Urinary bladder (tissue), 3 donors: ENCODE measurements at regions not wholly inside any gene's neighbourhood (a gene's known extent, or its start where the extent isn't known, plus 50 kb on each side); places are given as distances from the start of the nearest gene placed in this dataset.
"Not testable (repeated sequence)": the region's sequence is repeated elsewhere in the genome, so short reads cannot be mapped to it uniquely, and the experiment has no call there.

Experiments
- DNase-seq: peaks from one replicate; pipeline ENCODE4 v3.0.0-alpha.2; 2015; ENCODE audit errors: extremely low spot score
- H3K27ac ChIP-seq: one replicate; pipeline ENCODE4 v1.5.1; 2013; ENCODE audit warnings: low read depth, mild to moderate bottlenecking, moderate library complexity
- H3K36me3 ChIP-seq: one replicate; pipeline ENCODE4 v1.6.1; 2013; ENCODE audit warnings: mild to moderate bottlenecking, moderate library complexity; ENCODE audit not compliant: insufficient read depth
- H3K4me1 ChIP-seq: one replicate; pipeline ENCODE4 v1.6.1; 2013; ENCODE audit warnings: mild to moderate bottlenecking, moderate library complexity; ENCODE audit not compliant: insufficient read depth
- H3K4me3 ChIP-seq: one replicate; pipeline ENCODE4 v1.5.1; 2013; ENCODE audit warnings: low read depth, low read length
- WGBS: extraction: QIAGEN DNeasy Blood & Tissue Kit; methylation state at CpG from one replicate; pipeline ENCODE4 v1.1.7; 2013; 5-methylcytosine and 5-hydroxymethylcytosine counted together
- donor health status: healthy with polysubstance abuse.
- donor health status: healthy.

DNA sequence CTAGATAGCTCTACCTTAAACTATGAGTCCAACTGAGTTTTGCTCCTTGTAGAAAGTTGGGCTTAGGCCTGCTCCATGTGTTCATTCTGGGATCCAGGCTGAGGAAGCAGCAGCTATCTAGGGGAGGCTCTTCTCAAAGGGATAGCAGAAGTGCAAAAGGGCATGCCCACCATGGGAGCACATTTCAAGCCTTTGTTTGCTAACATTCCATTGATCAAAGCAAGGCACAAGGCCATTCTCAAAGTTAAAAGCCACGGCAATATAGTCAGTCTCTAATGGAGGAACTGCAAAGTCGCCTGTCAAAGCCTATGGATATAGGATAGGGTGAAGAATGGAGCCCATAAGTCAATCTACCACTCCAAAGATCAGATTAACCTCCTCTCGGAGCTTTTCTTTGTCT lies 488.1 kb upstream of the ARX start:
- 85% methylated on average over 3 of the region's 3 CpGs for WGBS
- Histone ChIP-seq H3K4me3 (no peak overlapping the region), H3K27ac (no peak overlapping the region), H3K36me3 (no peaks in the 10 kb centered on the region), H3K4me1 (no peaks in the 10 kb centered on the region)
- no peak for DNase-seq

DNA sequence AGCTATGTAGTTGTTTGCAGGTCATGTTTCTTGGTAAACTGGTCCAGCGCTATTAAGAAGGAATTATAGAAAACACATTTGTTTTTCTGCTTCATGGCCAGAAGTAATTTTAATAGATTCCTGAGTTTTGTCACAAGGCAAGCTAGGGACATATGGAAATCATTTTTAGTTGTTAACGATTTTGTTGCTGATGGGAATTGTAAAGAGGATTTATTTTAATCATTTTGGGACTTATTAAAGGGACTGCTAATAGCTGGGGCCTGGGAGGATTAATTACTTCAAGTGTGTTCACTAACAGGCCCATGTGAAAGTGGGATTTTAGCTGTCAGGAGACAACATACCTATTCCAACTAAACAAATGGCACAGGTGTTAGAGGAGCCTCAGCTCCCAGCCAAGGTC lies 492.0 kb upstream of the ARX start:
- WGBS = 78% methylated on average over 2 of the region's 2 CpGs

DNA sequence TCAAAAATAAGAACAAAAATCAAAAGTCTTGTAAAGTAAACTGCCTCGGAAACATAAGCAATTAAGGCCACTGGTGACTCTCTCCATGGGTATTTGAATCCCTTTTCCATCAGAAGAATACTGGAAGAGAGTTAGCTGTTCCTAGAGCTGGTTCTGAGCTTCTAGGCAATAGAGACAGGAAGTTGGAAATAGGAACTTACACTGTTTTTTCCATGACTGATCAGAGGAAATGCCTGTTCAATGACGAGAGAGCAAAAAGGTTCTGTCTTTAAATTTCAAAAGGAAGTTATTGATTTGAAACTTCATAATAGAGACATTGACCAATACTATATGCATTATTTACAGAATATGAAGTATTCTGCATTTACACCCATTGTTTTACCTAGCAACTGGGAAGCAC lies 503.5 kb upstream of the ARX start:
- DNase-seq = no peak
- WGBS = 66% methylated on average over 2 of the region's 2 CpGs
- Histone ChIP-seq H3K27ac (no peak overlapping the region), H3K4me1 (no peaks in the 10 kb centered on the region), H3K4me3 (no peak overlapping the region), H3K36me3 (no peaks in the 10 kb centered on the region)

More for the DNA sequence above, 492.0 kb upstream of the ARX start:
- no peak overlapping the region for H3K27ac ChIP-seq
- H3K4me1 ChIP-seq = no peaks in the 10 kb centered on the region
- no peak overlapping the region for H3K4me3 ChIP-seq
- no peaks in the 10 kb centered on the region for H3K36me3 ChIP-seq
- no peak for DNase-seq

DNA sequence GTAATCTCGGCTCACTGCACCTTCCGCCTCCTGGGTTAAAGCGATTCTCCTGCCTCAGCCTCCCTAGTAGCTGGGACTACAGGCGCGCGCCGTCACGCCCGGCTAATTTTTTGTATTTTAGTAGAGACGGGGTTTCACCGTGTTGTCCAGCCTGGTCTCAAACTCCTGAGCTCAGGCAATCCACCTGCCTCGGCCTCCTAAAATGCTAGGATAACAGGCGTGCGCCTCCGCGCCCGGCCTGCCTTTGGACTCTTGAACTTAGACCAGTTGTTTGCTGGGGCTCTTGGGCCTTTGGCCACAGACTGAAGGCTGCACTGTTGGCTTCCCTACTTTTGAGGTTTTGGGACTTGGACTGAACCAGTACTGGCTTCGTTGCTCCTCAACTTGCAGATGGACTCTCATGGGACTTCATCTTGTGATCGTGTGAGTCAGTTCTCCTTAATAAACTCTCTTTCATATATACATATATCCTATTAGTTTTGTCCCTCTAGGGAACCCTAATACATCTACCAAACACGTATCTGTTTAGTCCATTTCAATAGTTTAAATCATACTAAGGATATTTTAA lies 506.8 kb upstream of the ARX start:
- not testable (repeated sequence) for H3K36me3 ChIP-seq, H3K4me1 ChIP-seq
- WGBS = 95% methylated on average over 20 of the region's 20 CpGs

DNA sequence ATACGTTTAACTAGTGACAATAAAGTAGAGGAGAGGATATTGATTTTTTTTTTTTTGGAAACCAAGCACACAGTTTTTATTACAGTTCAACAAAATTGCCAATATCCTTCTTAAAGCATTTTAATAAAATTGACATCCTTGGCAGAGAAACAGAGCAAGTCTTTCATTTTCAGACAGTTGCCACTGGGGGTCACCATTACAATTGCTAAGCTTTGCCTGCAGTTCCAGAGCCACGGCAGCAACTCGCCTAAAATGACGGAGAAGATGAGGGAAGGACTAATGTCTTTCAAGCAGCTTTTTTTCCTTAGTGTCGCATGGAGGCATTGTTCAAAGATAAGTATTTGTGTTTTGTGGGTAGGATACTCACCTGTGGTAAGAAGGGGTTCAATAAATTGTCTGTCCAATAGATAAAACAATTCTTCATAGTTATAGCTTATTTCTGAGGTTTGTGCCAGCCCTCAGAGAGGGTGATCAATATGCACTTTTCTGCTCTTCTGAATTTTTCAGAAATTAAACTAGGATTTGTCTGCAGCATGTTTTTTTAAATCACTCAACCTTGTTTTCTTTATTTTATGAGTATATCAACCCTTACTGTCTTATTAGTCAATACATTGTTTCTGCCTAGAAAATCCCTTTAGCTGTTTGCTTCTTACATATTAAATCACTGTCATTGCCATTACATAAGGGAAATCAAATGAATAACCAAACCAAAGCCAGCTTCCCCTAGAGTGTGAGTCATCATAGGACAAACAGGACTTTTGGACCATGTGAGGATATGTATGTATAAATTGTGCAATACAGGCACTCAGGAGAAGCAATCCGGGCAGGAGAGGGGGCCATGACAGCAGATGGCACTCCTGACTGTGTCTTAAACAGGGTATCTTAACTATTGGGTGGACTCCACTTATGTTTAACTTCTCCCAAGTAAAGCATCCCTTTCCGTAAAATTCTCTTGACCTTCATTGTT lies 508.1 kb upstream of the ARX start:
- H3K27ac ChIP-seq = no peak overlapping the region
- 31% methylated on average over 7 of the region's 7 CpGs for WGBS
- DNase-seq = no peak

More for the DNA sequence above, 506.8 kb upstream of the ARX start:
- not testable (repeated sequence) for H3K4me3 ChIP-seq, H3K27ac ChIP-seq, DNase-seq

DNA sequence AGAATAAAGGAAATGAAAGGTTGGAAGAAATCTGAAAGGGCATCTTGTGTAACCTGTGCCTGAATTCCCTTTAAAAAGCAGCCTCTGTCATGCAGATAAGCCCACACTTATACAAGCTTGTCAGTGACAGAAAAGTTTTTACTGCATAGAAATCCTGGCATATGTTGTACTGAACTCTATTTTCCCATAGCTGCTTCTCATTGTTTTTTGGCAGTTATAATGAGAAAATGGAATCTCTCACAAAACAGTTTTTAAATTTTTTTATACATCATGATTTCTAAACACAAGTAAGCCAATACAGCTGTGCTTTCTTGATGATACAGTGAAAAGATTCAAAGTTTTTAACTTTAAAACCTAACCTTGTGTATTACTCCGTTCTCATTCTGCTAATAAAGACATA lies 511.4 kb upstream of the ARX start:
- WGBS = 41% methylated on average over 1 of the region's 1 CpG
- Histone ChIP-seq H3K36me3 (no peaks in the 10 kb centered on the region), H3K27ac (no peak overlapping the region), H3K4me1 (no peaks in the 10 kb centered on the region), H3K4me3 (no peak overlapping the region)
- peak; percentile 2 for DNase-seq

More for the DNA sequence above, 508.1 kb upstream of the ARX start:
- Histone ChIP-seq H3K36me3 (no peaks in the 10 kb centered on the region), H3K4me3 (no peak overlapping the region), H3K4me1 (no peaks in the 10 kb centered on the region)

DNA sequence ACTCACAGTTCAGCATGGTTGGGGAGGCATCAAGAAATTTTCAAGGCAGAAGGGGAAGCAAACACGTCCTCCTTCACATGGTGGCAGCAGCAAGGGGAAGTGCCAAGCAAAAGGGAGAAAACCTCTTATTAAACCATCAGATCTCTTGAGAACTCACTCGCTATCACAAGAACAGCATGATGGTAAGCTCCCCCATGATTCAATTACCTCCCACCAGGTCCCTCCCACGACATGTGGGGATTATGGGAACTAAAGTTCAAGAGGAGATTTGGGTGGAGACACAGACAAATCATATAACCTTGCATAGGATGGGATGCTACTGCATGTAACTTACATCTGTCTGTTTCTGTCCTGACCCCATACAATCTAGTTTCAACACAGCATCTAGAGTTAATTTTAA lies 511.8 kb upstream of the ARX start:
- Histone ChIP-seq H3K4me1 (no peaks in the 10 kb centered on the region), H3K27ac (no peak overlapping the region), H3K36me3 (no peaks in the 10 kb centered on the region), H3K4me3 (no peak overlapping the region)
- 44% methylated on average over 3 of the region's 3 CpGs for WGBS
- DNase-seq = no peak

DNA sequence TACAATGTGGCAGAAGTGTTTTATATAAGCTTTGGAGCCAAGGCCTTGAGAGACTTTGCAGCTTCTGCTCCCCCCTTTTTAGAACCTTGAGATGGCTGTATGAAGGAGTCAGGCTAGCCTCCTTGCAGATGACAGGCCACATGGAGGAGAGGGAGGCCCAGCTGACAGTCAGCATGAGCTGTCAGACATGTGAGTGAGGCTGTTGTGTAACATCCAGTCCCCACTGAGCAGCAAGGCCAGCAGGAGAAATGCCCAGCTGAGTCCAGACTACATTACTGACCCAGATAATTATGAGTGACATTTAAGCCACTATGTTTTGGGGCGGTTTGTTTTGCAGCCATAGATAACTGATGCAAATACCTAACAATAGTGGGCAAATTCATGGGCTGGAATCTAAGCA lies 515.3 kb upstream of the ARX start:
- Histone ChIP-seq H3K36me3 (no peaks in the 10 kb centered on the region), H3K4me1 (no peaks in the 10 kb centered on the region), H3K4me3 (no peak overlapping the region), H3K27ac (no peak overlapping the region)
- 89% methylated on average over 1 of the region's 1 CpG for WGBS
- DNase-seq = no peak

DNA sequence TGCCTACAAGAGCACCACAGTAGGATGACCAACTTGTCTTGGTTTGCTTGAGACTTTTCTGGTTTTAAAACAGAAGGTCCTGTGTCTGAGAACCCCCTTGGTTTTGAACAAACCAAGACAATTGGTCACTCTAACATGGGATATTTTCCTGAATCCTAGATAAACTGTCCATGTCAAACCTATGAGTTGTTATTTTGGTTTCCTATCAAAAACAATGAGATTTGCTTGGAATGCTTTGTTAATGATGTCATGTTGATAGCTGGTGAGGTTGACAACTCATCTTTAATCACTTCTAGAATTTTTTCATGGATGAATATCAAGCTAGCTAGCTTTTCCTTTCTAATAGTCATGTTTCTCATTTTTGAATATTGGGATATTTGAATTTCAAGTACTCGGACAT lies 518.3 kb upstream of the ARX start:
- no peaks in the 10 kb centered on the region for H3K4me1 ChIP-seq
- no peak overlapping the region for H3K4me3 ChIP-seq
- no peak overlapping the region for H3K27ac ChIP-seq
- WGBS = 98% methylated on average over 1 of the region's 1 CpG
- DNase-seq = no peak
- H3K36me3 ChIP-seq = no peaks in the 10 kb centered on the region

DNA sequence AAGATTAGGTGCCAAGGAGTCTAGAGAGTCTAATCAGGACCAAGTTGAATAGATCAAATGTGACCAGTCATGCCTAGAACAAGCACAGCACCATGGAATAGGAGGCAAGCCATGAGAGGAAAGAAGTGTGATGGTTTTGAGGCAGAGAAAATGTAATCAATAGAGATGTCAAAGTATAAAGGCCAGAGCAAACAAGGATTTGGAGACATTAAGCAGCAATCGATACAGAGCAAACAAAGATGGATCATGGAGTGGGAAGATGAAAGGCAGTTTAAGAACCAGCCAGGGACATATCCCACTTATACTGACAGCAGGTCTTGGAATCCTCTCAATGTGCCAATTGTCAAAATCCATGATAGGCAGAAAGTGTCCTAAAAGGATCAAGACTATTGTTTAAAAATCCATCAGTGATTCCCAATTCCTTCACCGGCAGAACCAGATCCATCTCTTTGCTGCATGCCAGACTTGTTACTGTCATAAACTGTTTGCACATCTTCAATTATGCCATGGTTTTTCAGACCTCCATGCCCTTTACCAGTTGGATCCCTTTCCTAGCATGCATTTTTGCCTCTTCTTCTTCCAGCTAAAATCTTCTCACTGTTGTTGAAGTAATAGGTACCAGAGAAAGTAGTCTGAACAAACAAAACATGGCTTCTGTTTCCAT lies 520.7 kb upstream of the ARX start:
- no peak for DNase-seq
- H3K27ac ChIP-seq = no peak overlapping the region
- H3K36me3 ChIP-seq = no peaks in the 10 kb centered on the region
- no peak overlapping the region for H3K4me3 ChIP-seq
- no peaks in the 10 kb centered on the region for H3K4me1 ChIP-seq
- WGBS = 85% methylated on average over 2 of the region's 2 CpGs

DNA sequence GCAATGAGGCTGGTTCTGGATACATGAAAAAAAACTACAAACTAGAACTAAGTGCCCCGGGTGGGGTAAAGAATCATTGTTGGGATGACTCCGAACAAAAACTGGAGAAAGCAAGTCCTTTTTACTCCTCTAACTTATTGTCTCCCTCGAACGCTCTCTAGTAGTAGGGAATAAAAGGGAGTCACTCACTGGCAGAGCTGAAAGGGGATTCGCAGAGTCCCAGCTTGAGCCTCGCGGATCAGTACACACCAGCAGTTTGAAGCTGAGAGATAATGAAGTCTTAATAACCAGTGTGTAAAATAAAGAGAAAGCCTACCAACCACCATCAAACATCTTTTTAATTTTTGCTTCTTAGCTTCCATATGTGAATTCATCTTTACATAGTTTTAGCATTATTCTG lies 521.9 kb upstream of the ARX start:
- no peaks in the 10 kb centered on the region for H3K36me3 ChIP-seq
- WGBS = 94% methylated on average over 7 of the region's 7 CpGs
- no peak for DNase-seq

DNA sequence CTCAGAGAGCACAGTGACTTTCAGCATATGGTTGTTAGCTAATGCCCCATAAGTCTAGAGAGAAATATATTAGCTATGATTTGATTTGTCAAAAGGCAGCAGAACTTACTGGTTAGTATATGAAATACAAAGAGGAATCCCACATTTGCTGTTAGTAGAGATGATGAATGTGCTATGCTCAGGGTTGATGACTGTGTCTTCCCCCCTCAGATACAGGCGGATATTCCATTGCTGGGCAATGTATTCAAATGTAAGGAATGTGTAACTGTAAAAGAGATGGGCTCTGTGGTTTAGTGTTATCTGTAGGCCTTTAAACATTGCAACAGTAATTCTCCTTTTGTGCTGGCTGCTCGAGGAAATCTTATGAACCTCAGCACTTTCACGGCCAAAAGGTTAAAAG lies 528.9 kb upstream of the ARX start:
- Histone ChIP-seq H3K4me1 (no peaks in the 10 kb centered on the region), H3K4me3 (no peak overlapping the region), H3K36me3 (no peaks in the 10 kb centered on the region), H3K27ac (no peak overlapping the region)
- 54% methylated on average over 3 of the region's 3 CpGs for WGBS
- no peak for DNase-seq

More for the DNA sequence above, 521.9 kb upstream of the ARX start:
- H3K27ac ChIP-seq = no peak overlapping the region
- no peak overlapping the region for H3K4me3 ChIP-seq
- no peaks in the 10 kb centered on the region for H3K4me1 ChIP-seq

DNA sequence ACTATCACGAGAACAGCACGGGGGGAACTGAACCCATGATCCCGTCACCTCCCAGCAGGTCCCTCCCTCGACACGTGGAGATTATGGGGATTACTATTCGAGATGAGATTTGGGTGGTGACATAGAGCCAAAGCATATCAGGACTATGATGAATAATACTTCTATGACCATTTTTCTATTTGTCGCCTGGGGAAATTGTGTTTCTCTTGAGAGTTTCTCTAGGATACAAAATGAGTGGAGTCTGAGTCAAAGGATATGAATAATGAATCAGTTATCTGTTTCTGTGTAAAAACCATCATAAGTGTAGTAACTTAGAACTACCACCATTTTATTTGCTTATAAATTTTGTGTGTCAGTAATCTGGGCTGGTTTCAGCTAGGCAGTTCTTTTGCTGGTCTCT lies 533.0 kb upstream of the ARX start:
- WGBS = 79% methylated on average over 7 of the region's 7 CpGs
- no peak overlapping the region for H3K27ac ChIP-seq
- no peaks in the 10 kb centered on the region for H3K36me3 ChIP-seq
- DNase-seq = no peak
- H3K4me3 ChIP-seq = no peak overlapping the region
- H3K4me1 ChIP-seq = no peaks in the 10 kb centered on the region

DNA sequence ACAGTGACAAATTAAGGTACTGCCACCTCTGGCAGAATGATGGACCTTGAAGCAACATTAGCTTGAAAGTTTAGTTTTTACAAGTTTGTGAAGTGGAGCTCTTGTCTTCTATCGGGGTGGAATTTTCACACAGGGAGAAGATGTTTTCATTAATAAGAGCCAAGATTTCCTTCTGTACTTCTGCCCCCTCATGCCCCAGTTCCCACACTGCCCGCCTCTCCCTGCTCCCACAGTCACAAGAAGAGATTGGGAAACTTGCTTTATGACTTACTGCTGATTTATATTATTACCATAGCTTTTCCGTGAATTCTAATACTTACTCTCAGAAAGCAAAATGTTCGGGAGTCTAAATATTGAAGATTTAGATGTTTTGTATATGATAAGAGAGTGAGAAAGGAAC lies 539.8 kb upstream of the ARX start:
- Histone ChIP-seq H3K4me1 (no peaks in the 10 kb centered on the region), H3K36me3 (no peaks in the 10 kb centered on the region), H3K27ac (no peak overlapping the region), H3K4me3 (no peak overlapping the region)
- no peak for DNase-seq
- WGBS = 73% methylated on average over 4 of the region's 4 CpGs
